ENCODE measurements at regions not wholly inside any gene's neighbourhood (a gene's known extent, or its start where the extent isn't known, plus 50 kb on each side); places are given as distances from the start of the nearest gene placed in this dataset.
"Not testable (repeated sequence)": the region's sequence is repeated elsewhere in the genome, so short reads cannot be mapped to it uniquely, and the experiment has no call there.

- TF ChIP-seq CTCF (IDR thresholded peaks at IDR 0.05; ENCODE audit: low read depth, low read length); POLR2A (IDR thresholded peaks at IDR 0.05; ENCODE audit: extremely low read depth, insufficient read length); MYC (IDR thresholded peaks at IDR 0.05; ENCODE audit: low read depth, low read length): not testable (repeated sequence)
These were observed 99.1 kb upstream of the PLGLB2 start for GRCh38 chr2:87648815-87649214.
